ENCODE measurements at regions not wholly inside any gene's neighbourhood (a gene's known extent, or its start where the extent isn't known, plus 50 kb on each side); places are given as distances from the start of the nearest gene placed in this dataset.

GRCh38 chr12:114744691-114745090, 60.7 kb upstream of the TBX3 start:
- TF ChIP-seq CTCF (IDR thresholded peaks at IDR 0.05) = no peak
- no peak for TF ChIP-seq EZH2phosphoT487 (IDR thresholded peaks at IDR 0.05)
